BLaER1 (cell line): ENCODE measurements at regions not wholly inside any gene's neighbourhood (a gene's known extent, or its start where the extent isn't known, plus 50 kb on each side); places are given as distances from the start of the nearest gene placed in this dataset.
"Not testable (repeated sequence)": the region's sequence is repeated elsewhere in the genome, so short reads cannot be mapped to it uniquely, and the experiment has no call there.

ENCODE experiments used
- H3K27ac ChIP-seq: shearing (Covaris generic); formaldehyde crosslinking; 2 replicates; pipeline ENCODE4 v1.8.1; 2022
- H3K27me3 ChIP-seq: shearing (Covaris generic); formaldehyde crosslinking; 2 replicates; pipeline ENCODE4 v1.8.1; 2022
- H3K36me3 ChIP-seq: shearing (Covaris generic); formaldehyde crosslinking; 2 replicates; pipeline ENCODE4 v1.8.1; 2022
- H3K4me1 ChIP-seq: shearing (Covaris generic); formaldehyde crosslinking; 2 replicates; pipeline ENCODE4 v1.8.1; 2022
- H3K4me2 ChIP-seq: shearing (Covaris generic); formaldehyde crosslinking; 2 replicates; pipeline ENCODE4 v1.8.1; 2022
- H3K4me3 ChIP-seq: shearing (Covaris generic); formaldehyde crosslinking; 2 replicates; pipeline ENCODE4 v1.8.1; 2022
- H3K9ac ChIP-seq: shearing (Covaris generic); formaldehyde crosslinking; 2 replicates; pipeline ENCODE4 v1.8.1; 2022
- H3K9me3 ChIP-seq: shearing (Covaris generic); formaldehyde crosslinking; 2 replicates; pipeline ENCODE4 v1.8.1; 2022
- H4K20me1 ChIP-seq: shearing (Covaris generic); formaldehyde crosslinking; 2 replicates; pipeline ENCODE4 v1.8.1; 2022

DNA sequence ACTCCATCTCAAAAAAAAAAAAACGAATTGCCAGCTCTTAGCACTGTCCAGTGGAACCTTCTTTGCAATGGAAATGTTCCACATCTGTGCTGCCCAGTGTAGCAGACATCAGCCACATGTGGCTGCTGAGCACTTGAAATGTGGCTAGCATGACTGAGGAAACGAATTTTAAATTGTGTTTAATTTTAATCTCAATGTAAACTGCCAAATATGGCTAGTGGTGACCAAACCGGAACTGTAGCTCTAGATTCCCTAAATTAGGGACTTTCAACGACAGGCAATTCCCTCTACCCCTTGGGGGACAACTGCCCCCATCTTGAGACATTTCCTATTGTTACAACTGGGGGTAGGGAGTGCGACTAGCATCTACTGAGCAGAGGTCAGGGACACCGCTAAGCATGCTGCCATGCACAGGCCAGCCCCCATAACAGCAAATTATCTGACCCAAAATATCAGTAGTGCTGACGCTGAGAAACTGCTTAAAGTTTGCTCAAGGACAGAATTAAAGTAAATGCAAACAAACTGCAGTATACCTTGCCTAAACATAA, 52.4 kb upstream of the PDPR start:
- H4K20me1 ChIP-seq, result peaks cover 72% of the 10 kb centered on the region

DNA sequence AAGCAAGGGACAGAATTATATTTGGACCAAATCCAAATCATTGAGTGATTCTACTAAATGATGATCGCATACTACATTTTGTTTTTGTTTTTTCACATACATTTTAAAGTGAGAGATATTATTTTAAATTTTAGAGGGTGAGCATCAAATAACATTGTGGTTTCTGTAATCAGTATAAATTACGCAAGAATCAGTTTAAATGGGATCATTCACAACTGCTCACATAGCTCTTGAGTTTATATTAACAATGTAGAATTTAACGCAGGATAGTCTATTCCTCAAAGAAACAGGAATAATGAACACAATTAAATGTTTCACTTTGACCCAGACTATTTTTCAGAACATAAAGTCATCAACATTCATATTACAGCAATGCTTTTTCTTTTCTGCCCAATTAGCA, 51.2 kb upstream of the PDPR start:
- H3K4me3 ChIP-seq, H3K9me3 ChIP-seq, H3K36me3 ChIP-seq, H3K27me3 ChIP-seq, H3K9ac ChIP-seq, H3K27ac ChIP-seq: not testable (repeated sequence)
- peaks cover 62% of the 10 kb centered on the region for H4K20me1 ChIP-seq
- 0 out of 2 replicates have a peak overlapping the region, but pooled peaks have one; percentile 94 for H3K4me2 ChIP-seq
- peaks cover 27% of the 10 kb centered on the region for H3K4me1 ChIP-seq

More for the DNA sequence above, 52.4 kb upstream of the PDPR start:
- peaks cover 27% of the 10 kb centered on the region for H3K4me1 ChIP-seq
- H3K27me3 ChIP-seq, H3K4me2 ChIP-seq, H3K36me3 ChIP-seq, H3K4me3 ChIP-seq, H3K9me3 ChIP-seq, H3K9ac ChIP-seq, H3K27ac ChIP-seq: not testable (repeated sequence)
